ENCODE measurements at regions not wholly inside any gene's neighbourhood (a gene's known extent, or its start where the extent isn't known, plus 50 kb on each side); places are given as distances from the start of the nearest gene placed in this dataset.
"Not testable (repeated sequence)": the region's sequence is repeated elsewhere in the genome, so short reads cannot be mapped to it uniquely, and the experiment has no call there.

- peak; percentile 25 for DNase-seq (ENCODE audit: low spot score)
These were observed 628.1 kb downstream of the LMO4 start for GRCh38 chr1:87956750-87957149.

- DNase-seq (ENCODE audit: low spot score) = no peak
These were observed 628.7 kb downstream of the LMO4 start for GRCh38 chr1:87957331-87957730.

- DNase-seq (ENCODE audit: low spot score) = no peak
These were observed 629.5 kb downstream of the LMO4 start for GRCh38 chr1:87958201-87958600.

- no peak for DNase-seq (ENCODE audit: low spot score)
These were observed 630.0 kb downstream of the LMO4 start for GRCh38 chr1:87958716-87959115.

- no peak for DNase-seq (ENCODE audit: low spot score)
These were observed 630.6 kb downstream of the LMO4 start for GRCh38 chr1:87959236-87959635.

GRCh38 chr1:87961992-87962391, 633.3 kb downstream of the LMO4 start:
- peak; percentile 26 for DNase-seq (ENCODE audit: low spot score)

- no peak for DNase-seq (ENCODE audit: low spot score)
These were observed 634.9 kb downstream of the LMO4 start for GRCh38 chr1:87963556-87963955.

- no peak for DNase-seq (ENCODE audit: low spot score)
These were observed 636.5 kb downstream of the LMO4 start for GRCh38 chr1:87965193-87965592.

- DNase-seq (ENCODE audit: low spot score) = peak; percentile 53
These were observed 639.7 kb downstream of the LMO4 start for GRCh38 chr1:87968197-87968955.

- DNase-seq (ENCODE audit: low spot score) = no peak
These were observed 640.4 kb downstream of the LMO4 start for GRCh38 chr1:87969040-87969439.

GRCh38 chr1:87972811-87973210, 644.1 kb downstream of the LMO4 start:
- no peak for DNase-seq (ENCODE audit: low spot score)

GRCh38 chr1:87973896-87974295, 645.2 kb downstream of the LMO4 start:
- no peak for DNase-seq (ENCODE audit: low spot score)

GRCh38 chr1:87976316-87976715, 647.6 kb downstream of the LMO4 start:
- DNase-seq (ENCODE audit: low spot score) = no peak

GRCh38 chr1:87977145-87977544, 648.5 kb downstream of the LMO4 start:
- DNase-seq (ENCODE audit: low spot score) = no peak

GRCh38 chr1:87979079-87979478, 650.4 kb downstream of the LMO4 start:
- no peak for DNase-seq (ENCODE audit: low spot score)

- no peak for DNase-seq (ENCODE audit: low spot score)
These were observed 651.8 kb downstream of the LMO4 start for GRCh38 chr1:87980494-87980893.

GRCh38 chr1:87981386-87981785, 652.7 kb downstream of the LMO4 start:
- DNase-seq (ENCODE audit: low spot score) = no peak

GRCh38 chr1:87981810-87982209, 653.1 kb downstream of the LMO4 start:
- DNase-seq (ENCODE audit: low spot score) = no peak

- no peak for DNase-seq (ENCODE audit: low spot score)
These were observed 655.2 kb downstream of the LMO4 start for GRCh38 chr1:87983841-87984240.

- DNase-seq (ENCODE audit: low spot score) = no peak
These were observed 656.4 kb downstream of the LMO4 start for GRCh38 chr1:87985071-87985470.

- DNase-seq (ENCODE audit: low spot score) = no peak
These were observed 657.6 kb downstream of the LMO4 start for GRCh38 chr1:87986130-87986866.

GRCh38 chr1:87989346-87989745, 660.7 kb downstream of the LMO4 start:
- no peak for DNase-seq (ENCODE audit: low spot score)

GRCh38 chr1:87992536-87992935, 663.9 kb downstream of the LMO4 start:
- not testable (repeated sequence) for DNase-seq (ENCODE audit: low spot score)

GRCh38 chr1:87993051-87993450, 664.4 kb downstream of the LMO4 start:
- DNase-seq (ENCODE audit: low spot score) = no peak

Data from GM03348 (cell line).